ENCODE measurements at regions not wholly inside any gene's neighbourhood (a gene's known extent, or its start where the extent isn't known, plus 50 kb on each side); places are given as distances from the start of the nearest gene placed in this dataset.

DNA sequence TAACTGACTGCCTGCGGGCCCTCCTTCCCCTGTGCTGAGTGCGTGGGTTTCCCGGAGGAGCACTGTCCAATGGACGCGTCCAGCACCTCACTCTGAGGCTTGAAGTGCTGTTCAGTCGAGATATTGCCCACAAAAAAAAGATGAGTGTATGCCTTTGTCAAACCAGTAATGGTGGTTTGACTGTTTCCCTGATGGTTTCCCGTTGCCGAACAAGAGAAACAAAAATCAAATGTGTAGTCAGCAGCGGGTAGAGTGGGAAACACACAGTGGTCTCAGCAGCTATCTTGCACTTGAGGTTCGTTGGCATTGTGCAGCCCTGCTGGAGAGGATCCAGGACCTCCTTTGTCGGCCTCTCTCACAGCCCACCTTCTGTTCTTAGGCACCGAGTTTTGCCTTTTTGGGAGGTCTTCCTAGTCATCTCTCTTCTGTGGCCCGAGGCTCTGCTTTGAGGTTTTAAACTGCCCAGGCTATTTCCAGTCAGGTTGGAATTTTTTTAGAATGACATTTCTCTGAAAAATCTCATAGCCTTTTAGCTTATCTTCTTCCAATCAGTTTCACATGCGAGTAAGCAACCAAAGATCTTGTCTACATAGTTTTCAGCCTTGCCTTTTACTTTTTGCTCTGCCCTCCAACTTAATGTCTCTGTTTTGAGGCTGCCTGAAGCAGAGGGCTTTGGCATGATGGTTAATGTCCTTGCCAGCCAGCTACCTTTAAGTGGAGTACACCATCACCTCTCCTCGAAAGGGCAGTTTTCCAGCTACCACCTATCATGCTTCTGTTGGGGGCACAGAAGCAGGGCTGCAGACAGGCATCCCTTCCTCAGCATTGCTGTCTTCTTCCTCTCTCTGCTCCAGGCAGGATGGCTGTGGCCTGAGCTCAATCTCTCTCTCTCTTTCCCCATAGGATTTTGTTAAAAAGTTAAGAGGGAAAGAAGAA is 132.3 kb downstream of the URB2 start:
- TF ChIP-seq GATA3 (IDR thresholded peaks at IDR 0.05; ENCODE audit: borderline replicate concordance) = no peak
- TF ChIP-seq, protein P1, sequence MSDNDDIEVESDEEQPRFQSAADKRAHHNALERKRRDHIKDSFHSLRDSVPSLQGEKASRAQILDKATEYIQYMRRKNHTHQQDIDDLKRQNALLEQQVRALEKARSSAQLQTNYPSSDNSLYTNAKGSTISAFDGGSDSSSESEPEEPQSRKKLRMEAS (IDR thresholded peaks at IDR 0.05) = no peak
- TF ChIP-seq, protein P2, sequence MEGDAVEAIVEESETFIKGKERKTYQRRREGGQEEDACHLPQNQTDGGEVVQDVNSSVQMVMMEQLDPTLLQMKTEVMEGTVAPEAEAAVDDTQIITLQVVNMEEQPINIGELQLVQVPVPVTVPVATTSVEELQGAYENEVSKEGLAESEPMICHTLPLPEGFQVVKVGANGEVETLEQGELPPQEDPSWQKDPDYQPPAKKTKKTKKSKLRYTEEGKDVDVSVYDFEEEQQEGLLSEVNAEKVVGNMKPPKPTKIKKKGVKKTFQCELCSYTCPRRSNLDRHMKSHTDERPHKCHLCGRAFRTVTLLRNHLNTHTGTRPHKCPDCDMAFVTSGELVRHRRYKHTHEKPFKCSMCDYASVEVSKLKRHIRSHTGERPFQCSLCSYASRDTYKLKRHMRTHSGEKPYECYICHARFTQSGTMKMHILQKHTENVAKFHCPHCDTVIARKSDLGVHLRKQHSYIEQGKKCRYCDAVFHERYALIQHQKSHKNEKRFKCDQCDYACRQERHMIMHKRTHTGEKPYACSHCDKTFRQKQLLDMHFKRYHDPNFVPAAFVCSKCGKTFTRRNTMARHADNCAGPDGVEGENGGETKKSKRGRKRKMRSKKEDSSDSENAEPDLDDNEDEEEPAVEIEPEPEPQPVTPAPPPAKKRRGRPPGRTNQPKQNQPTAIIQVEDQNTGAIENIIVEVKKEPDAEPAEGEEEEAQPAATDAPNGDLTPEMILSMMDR (IDR thresholded peaks at IDR 0.05) = no peak
- TF ChIP-seq, protein P3, sequence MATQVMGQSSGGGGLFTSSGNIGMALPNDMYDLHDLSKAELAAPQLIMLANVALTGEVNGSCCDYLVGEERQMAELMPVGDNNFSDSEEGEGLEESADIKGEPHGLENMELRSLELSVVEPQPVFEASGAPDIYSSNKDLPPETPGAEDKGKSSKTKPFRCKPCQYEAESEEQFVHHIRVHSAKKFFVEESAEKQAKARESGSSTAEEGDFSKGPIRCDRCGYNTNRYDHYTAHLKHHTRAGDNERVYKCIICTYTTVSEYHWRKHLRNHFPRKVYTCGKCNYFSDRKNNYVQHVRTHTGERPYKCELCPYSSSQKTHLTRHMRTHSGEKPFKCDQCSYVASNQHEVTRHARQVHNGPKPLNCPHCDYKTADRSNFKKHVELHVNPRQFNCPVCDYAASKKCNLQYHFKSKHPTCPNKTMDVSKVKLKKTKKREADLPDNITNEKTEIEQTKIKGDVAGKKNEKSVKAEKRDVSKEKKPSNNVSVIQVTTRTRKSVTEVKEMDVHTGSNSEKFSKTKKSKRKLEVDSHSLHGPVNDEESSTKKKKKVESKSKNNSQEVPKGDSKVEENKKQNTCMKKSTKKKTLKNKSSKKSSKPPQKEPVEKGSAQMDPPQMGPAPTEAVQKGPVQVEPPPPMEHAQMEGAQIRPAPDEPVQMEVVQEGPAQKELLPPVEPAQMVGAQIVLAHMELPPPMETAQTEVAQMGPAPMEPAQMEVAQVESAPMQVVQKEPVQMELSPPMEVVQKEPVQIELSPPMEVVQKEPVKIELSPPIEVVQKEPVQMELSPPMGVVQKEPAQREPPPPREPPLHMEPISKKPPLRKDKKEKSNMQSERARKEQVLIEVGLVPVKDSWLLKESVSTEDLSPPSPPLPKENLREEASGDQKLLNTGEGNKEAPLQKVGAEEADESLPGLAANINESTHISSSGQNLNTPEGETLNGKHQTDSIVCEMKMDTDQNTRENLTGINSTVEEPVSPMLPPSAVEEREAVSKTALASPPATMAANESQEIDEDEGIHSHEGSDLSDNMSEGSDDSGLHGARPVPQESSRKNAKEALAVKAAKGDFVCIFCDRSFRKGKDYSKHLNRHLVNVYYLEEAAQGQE (IDR thresholded peaks at IDR 0.05) = no peak
- TF ChIP-seq, protein P4, sequence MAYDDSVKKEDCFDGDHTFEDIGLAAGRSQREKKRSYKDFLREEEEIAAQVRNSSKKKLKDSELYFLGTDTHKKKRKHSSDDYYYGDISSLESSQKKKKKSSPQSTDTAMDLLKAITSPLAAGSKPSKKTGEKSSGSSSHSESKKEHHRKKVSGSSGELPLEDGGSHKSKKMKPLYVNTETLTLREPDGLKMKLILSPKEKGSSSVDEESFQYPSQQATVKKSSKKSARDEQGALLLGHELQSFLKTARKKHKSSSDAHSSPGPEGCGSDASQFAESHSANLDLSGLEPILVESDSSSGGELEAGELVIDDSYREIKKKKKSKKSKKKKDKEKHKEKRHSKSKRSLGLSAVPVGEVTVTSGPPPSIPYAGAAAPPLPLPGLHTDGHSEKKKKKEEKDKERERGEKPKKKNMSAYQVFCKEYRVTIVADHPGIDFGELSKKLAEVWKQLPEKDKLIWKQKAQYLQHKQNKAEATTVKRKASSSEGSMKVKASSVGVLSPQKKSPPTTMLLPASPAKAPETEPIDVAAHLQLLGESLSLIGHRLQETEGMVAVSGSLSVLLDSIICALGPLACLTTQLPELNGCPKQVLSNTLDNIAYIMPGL (CRISPR knock-in tag; IDR thresholded peaks at IDR 0.05; ENCODE audit: borderline replicate concordance) = no peak
- no peak for TF ChIP-seq NR3C1 (IDR thresholded peaks at IDR 0.05)
- TF ChIP-seq HOXA7 (CRISPR knock-in tag; IDR thresholded peaks at IDR 0.05) = no peak
- no peak for TF ChIP-seq ZFP36 (IDR thresholded peaks at IDR 0.05; ENCODE audit: borderline replicate concordance, partially characterized antibody)
- TF ChIP-seq, protein P5, sequence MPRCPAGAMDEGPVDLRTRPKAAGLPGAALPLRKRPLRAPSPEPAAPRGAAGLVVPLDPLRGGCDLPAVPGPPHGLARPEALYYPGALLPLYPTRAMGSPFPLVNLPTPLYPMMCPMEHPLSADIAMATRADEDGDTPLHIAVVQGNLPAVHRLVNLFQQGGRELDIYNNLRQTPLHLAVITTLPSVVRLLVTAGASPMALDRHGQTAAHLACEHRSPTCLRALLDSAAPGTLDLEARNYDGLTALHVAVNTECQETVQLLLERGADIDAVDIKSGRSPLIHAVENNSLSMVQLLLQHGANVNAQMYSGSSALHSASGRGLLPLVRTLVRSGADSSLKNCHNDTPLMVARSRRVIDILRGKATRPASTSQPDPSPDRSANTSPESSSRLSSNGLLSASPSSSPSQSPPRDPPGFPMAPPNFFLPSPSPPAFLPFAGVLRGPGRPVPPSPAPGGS (IDR thresholded peaks at IDR 0.05) = no peak
- no peak for TF ChIP-seq MAZ (IDR thresholded peaks at IDR 0.05; ENCODE audit: borderline replicate concordance, low read depth, low read length)
- no peak for TF ChIP-seq POLR2A (IDR thresholded peaks at IDR 0.05; ENCODE audit: low read length)
